PC-3 (cell line): ENCODE measurements at regions not wholly inside any gene's neighbourhood (a gene's known extent, or its start where the extent isn't known, plus 50 kb on each side); places are given as distances from the start of the nearest gene placed in this dataset.

Source experiments
- ATAC-seq: fragments of 200-7000 bp; cut with Tn5 transposase; 2 replicates; pipeline ENCODE4 v1.9.1; 2020; ENCODE audit warnings: mild to moderate bottlenecking, moderate library complexity
- BruUV-seq: library from RNA; stranded (reverse); fragments of 400-500 nt; replicated peaks from 2 replicates; lab custom pipeline; 2021; lab: Mats Ljungman, UMichigan
- CTCF ChIA-PET: fragments of 300-600 bp; sonication (Branson Sonifier 250); formaldehyde crosslinking; loops from one replicate; lab custom pipeline; 2022; ENCODE audit warnings: antibody characterized with exemption; lab: Charles Lee
- POLR2A ChIA-PET: fragments of 300-600 bp; sonication (Branson Sonifier 250); formaldehyde crosslinking; loops from one replicate; lab custom pipeline; 2022; ENCODE audit warnings: antibody characterized with exemption; ENCODE audit not compliant: unreplicated experiment; lab: Charles Lee
- DNase-seq: peaks from one replicate; pipeline ENCODE4 v3.0.0-alpha.2; 2015
- H2AFZ ChIP-seq: fragments of 300-600 bp; sonication (generic); 2 replicates; pipeline ENCODE4 v1.6.0; 2016; ENCODE audit warnings: antibody characterized with exemption, low read length
- H3F3A ChIP-seq: fragments of 300-600 bp; sonication (generic); one replicate; pipeline ENCODE4 v1.6.0; 2017; ENCODE audit warnings: antibody characterized with exemption, low read length, control low read depth, mild to moderate bottlenecking; ENCODE audit not compliant: unreplicated experiment
- H3K27ac ChIP-seq: fragments of 300-600 bp; sonication (generic); 2 replicates; pipeline ENCODE4 v1.5.1; 2016; ENCODE audit warnings: mild to moderate bottlenecking, low read length
- H3K27me3 ChIP-seq: fragments of 300-600 bp; sonication (generic); 2 replicates; pipeline ENCODE4 v1.6.1; 2016; ENCODE audit warnings: low read length, mixed read lengths
- H3K36me3 ChIP-seq: fragments of 300-600 bp; sonication (generic); 2 replicates; pipeline ENCODE4 v1.6.1; 2016; ENCODE audit warnings: low read depth, mixed run types, low read length, mixed read lengths
- H3K4me1 ChIP-seq: fragments of 300-600 bp; sonication (generic); 2 replicates; pipeline ENCODE4 v1.5.1; 2016; ENCODE audit warnings: low read length; ENCODE audit not compliant: insufficient read depth
- H3K4me2 ChIP-seq: fragments of 300-600 bp; sonication (generic); 2 replicates; pipeline ENCODE4 v1.6.0; 2016; ENCODE audit warnings: low read length
- H3K4me3 ChIP-seq: fragments of 300-600 bp; sonication (generic); 2 replicates; pipeline ENCODE4 v1.5.1; 2016; ENCODE audit warnings: mild to moderate bottlenecking, low read length, mixed read lengths
- H3K79me2 ChIP-seq: fragments of 300-600 bp; sonication (generic); 2 replicates; pipeline ENCODE4 v1.6.1; 2017; ENCODE audit warnings: low read length, mixed read lengths
- H3K9ac ChIP-seq: fragments of 300-600 bp; sonication (generic); 2 replicates; pipeline ENCODE4 v1.6.0; 2016; ENCODE audit warnings: mild to moderate bottlenecking, low read length
- H3K9me2 ChIP-seq: fragments of 300-600 bp; sonication (generic); replicated peaks from 2 replicates; pipeline ENCODE4 v1.6.1; 2016; ENCODE audit warnings: mixed run types, low read length, mixed read lengths
- H3K9me3 ChIP-seq: fragments of 300-600 bp; sonication (generic); 2 replicates; pipeline ENCODE4 v1.6.1; 2016; ENCODE audit warnings: low read length, mixed read lengths
- H4K20me1 ChIP-seq: fragments of 300-600 bp; sonication (generic); 2 replicates; pipeline ENCODE4 v1.6.1; 2016; ENCODE audit warnings: low read length, mixed read lengths
- CTCF ChIP-seq: fragments of 300-600 bp; sonication (generic); conservative IDR thresholded peaks from 2 replicates; pipeline ENCODE4 v1.5.1; 2017; ENCODE audit warnings: antibody characterized with exemption, low read depth, mild to moderate bottlenecking, low read length
- EZH2 ChIP-seq: fragments of 300-600 bp; sonication (generic); IDR thresholded peaks from one replicate; pipeline ENCODE4 v1.6.1; 2017; ENCODE audit warnings: antibody characterized with exemption, mild to moderate bottlenecking, low read length; ENCODE audit not compliant: unreplicated experiment
- EZH2phosphoT487 ChIP-seq: fragments of 300-600 bp; sonication (generic); IDR thresholded peaks from 2 replicates; pipeline ENCODE4 v1.6.1; 2018; ENCODE audit warnings: mild to moderate bottlenecking, antibody characterized with exemption, low read length, borderline replicate concordance
- intact Hi-C: fragments of 100-400 bp; cut with micrococcal nuclease; formaldehyde crosslinking; loops from 2 replicates; pipeline ENCODE4 v1.9.0; 2023

- H3K27me3 ChIP-seq = peaks cover 4% of the 10 kb centered on the region
- no peaks in the 10 kb centered on the region for H3K4me1 ChIP-seq
- no peaks in the 10 kb centered on the region for H3K79me2 ChIP-seq
- no peaks in the 10 kb centered on the region for H3K9me2 ChIP-seq
- ChIA-PET POLR2A (no interaction called here), CTCF (no interaction called here)
- ATAC-seq (no peak), DNase-seq (no peak)
- no peak overlapping the region for H3K9ac ChIP-seq
- intact Hi-C loops = no loop called here
- H3K4me3 ChIP-seq = no peak overlapping the region
- H3F3A ChIP-seq = no peaks in the 10 kb centered on the region
- H3K27ac ChIP-seq = no peak overlapping the region
- no peaks in the 10 kb centered on the region for H4K20me1 ChIP-seq
- H3K9me3 ChIP-seq = 0 out of 2 replicates have a peak, but pooled peaks cover 3% of the 10 kb centered on the region
- no peaks in the 10 kb centered on the region for H3K36me3 ChIP-seq
- no peak overlapping the region for H3K4me2 ChIP-seq
- TF ChIP-seq CTCF (no peak), EZH2phosphoT487 (no peak), EZH2 (no peak)
- H2AFZ ChIP-seq = no peak overlapping the region
- BruUV-seq = no TSS peak
Measured at GRCh38 chr18:77359561-77360314, 110.1 kb downstream of the GALR1 start.

GRCh38 chr18:77360315-77361190, 110.9 kb downstream of the GALR1 start:
- Histone ChIP-seq H3F3A (no peaks in the 10 kb centered on the region), H3K9ac (no peak overlapping the region), H3K4me3 (no peak overlapping the region), H3K4me1 (no peaks in the 10 kb centered on the region), H3K9me2 (no peaks in the 10 kb centered on the region), H4K20me1 (no peaks in the 10 kb centered on the region), H3K79me2 (no peaks in the 10 kb centered on the region), H3K27ac (no peak overlapping the region), H3K9me3 (0 out of 2 replicates have a peak, but pooled peaks cover 3% of the 10 kb centered on the region), H2AFZ (no peak overlapping the region), H3K36me3 (no peaks in the 10 kb centered on the region), H3K4me2 (no peak overlapping the region), H3K27me3 (no peaks in the 10 kb centered on the region; the same call in none of the 2 replicates)
- no TSS peak for BruUV-seq
- intact Hi-C loops = no loop called here
- ChIA-PET POLR2A (no interaction called here), CTCF (no interaction called here)
- DNase-seq (no peak), ATAC-seq (no peak)
- TF ChIP-seq EZH2phosphoT487 = no peak
- no peak for TF ChIP-seq EZH2
- no peak for TF ChIP-seq CTCF
